ELR (cell line): ENCODE measurements at regions not wholly inside any gene's neighbourhood (a gene's known extent, or its start where the extent isn't known, plus 50 kb on each side); places are given as distances from the start of the nearest gene placed in this dataset.

Experiments
- DNase-seq: peaks from one replicate; pipeline ENCODE4 v3.0.0-alpha.2; 2015; ENCODE audit warnings: low read depth

DNA sequence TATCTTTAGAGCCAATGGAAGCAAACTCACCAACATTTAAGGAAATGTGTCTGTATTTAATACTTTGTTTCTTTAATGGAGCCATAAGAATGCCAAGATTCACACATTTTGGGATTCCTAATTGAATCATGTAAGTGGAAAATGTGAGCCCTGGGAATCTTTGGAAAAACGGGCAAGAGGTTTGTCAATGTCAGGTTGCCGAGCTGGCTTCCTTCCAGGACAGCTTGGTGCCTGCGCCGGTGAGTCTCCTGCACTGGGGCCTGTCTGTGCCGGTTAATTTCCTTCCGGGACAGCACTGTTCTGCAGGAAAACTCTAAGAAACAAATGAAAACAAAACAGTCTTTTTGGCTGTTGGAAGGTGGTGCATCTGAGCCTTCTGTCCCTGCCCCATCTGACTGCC lies 210.6 kb downstream of the HAPSTR1 start:
- DNase-seq, result no peak

DNA sequence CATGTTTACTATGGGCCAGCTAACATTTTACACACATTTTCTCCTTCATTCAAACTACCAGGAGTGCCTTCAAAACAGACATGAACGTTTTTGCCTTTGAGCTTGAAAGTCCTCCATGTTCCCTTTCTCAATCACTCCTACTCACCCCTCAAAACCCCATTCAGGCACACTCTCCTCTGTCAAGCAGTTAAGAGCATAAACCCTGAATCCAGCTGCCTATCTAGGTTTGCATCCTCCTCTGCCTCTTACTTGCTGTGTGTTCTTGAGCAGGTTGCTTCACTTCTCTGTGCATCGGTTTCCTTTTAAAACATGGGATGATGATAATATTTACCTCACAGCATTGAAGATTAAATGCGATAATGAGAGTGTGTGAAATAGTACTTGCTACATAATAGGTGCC lies 215.3 kb downstream of the HAPSTR1 start:
- no peak for DNase-seq

- DNase-seq, result no peak
Observed at GRCh38 chr16:9307446-9307845, 216.0 kb downstream of the HAPSTR1 start.

- no peak for DNase-seq
Observed at GRCh38 chr16:9308356-9308801, 216.9 kb downstream of the HAPSTR1 start.

DNA sequence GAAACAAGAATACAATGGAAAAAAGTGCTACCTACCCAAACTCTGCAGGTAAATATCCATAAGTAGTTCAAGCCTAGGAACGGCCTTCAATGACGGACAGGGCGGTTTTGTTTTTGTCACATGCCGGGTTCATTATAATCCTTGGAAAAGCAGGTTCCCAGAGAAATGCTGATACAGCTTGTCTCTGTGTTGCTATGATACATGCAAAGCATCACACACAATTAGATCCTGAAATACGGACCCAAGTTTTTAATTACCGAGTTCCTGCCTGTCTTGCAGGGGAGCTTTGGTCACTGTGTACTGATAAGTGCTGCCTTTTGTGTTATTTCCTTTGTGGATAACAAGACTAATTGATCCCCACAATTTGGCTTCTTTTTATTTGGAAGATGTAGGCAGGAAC lies 217.4 kb downstream of the HAPSTR1 start:
- no peak for DNase-seq

DNA sequence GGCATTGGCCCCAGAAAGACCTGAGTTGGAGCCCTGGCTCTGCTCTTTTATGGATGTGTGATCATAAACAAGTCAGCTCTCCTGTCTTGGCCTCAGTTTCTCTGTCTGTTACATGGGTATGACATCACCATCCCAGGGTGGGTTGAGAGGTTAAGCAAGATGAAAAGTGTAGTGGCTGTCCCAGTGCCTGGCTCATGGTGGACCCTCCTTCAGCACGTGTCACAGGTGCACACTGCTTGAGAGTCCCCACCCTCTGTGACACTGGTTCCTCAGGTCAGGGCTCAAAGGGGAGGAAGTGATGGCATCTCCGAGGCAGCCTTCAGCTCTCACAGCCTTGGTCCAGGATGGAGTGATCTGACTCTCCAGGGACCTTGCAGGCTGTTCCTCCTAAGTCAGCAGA lies 218.4 kb downstream of the HAPSTR1 start:
- DNase-seq, result no peak

DNA sequence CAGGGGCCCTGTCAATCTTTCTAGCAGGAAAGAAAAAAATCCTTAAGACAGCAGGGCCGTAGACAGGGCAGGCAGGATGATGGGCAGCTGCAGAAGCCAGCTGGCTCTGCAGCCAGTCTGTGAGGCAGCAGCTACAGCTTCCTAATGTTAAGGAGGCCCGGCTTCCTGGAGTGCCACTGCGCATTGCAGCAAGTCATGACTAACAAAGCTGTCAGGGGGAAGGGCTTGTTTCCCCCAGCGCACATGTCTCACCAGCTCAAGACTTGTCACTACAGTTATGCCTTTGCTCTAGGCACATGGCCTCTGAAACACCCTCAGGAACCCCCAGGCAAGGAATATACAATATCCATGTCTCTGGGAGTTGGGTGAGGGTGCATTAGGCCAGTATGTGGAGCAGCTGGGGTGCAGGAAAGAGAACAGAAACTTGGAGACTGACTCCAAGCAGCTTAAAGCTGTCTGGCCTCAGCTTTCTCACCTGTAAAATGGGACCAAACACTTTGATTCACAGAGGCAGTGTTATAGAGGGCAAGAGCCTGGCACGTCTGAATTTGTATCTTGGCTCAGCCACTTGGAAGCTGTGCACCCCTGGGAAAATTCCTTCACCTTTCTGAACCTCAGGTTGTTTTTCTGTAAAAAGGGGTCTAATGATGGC lies 220.0 kb downstream of the HAPSTR1 start:
- DNase-seq, result no peak

DNA sequence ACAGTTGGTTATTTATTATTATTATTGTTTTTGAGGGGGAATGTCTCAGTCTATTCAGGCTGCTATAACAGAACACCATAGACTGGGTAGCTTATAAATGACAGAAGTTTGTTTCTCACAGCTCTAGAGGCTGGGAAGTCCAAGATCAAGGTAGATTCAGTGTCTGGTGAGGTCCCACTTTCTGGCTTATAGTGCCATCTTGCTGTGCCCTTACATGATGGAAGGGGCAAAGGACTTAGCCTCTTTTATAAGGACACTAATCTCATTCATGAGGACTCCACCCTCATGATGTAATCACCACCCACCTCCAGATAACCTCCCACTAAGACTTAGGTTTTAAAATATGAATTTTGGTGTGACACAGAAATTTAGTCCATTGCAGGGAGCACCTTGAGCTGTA lies 224.6 kb downstream of the HAPSTR1 start:
- DNase-seq, result no peak

- DNase-seq, result no peak
Observed at GRCh38 chr16:9316615-9317014, 225.2 kb downstream of the HAPSTR1 start.

DNA sequence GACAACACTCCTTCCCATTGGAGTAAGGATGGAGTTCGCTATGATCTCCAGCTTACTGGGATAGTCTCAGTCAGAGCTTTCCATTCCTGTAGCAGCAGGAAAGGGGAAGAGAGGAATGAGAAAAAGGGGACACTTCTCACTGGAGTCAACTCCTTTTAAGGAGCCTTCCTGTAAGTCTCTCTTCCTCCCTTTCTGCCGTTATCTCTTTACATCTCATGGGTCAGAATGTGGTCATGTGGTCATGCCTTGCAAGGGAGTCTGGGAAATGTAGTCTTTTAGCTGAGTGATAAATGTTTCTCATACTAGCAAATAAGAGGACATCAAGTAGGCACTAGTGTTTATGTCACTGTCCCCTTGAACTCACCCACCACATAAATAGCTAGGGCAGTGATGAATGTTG lies 227.3 kb downstream of the HAPSTR1 start:
- no peak for DNase-seq

- DNase-seq, result no peak
Observed at GRCh38 chr16:9322769-9323168, 231.3 kb downstream of the HAPSTR1 start.

GRCh38 chr16:9323170-9323569 lies 231.7 kb downstream of the HAPSTR1 start:
- DNase-seq, result no peak

DNA sequence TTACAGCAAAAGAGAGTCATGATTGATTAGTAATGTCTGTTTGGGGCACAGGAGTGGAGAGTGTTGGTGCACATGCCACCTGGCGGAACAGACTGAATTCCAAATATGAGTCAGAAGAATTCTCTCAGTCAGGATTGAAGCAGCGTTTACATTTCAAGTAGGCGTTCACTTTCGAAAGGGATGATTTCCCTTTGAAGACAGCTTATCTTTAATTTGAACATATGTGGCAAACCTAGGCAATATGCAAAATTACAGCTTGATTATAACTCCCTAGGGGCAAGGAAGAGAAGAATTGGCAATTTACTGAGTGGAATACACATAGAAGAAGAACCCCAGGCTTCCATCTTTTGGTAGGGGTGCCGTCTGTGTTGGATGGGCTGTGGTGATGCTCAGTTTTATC lies 235.8 kb downstream of the HAPSTR1 start:
- DNase-seq, result no peak

DNA sequence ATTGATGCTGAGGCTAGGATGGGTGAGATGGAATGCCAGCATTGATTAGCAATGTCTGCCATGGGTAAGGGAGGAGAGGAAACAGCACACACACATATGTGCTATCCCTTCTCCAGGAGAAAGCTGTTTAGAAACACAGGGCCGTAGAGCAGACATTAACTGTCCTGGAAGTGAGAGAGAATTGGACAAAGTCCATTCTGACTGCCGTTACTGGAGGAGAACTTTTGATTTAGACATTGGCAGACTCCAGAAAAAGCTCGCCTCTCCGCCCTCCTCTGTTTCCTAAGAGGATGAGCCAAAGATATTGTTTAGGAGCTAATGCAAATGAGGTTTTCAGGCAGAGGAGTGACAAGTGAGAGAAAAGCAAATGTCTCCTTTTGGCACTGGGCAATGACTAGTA lies 237.0 kb downstream of the HAPSTR1 start:
- DNase-seq, result no peak

GRCh38 chr16:9330095-9330494 lies 238.7 kb downstream of the HAPSTR1 start:
- no peak for DNase-seq

- no peak for DNase-seq
Observed at GRCh38 chr16:9331503-9331902, 240.1 kb downstream of the HAPSTR1 start.

DNA sequence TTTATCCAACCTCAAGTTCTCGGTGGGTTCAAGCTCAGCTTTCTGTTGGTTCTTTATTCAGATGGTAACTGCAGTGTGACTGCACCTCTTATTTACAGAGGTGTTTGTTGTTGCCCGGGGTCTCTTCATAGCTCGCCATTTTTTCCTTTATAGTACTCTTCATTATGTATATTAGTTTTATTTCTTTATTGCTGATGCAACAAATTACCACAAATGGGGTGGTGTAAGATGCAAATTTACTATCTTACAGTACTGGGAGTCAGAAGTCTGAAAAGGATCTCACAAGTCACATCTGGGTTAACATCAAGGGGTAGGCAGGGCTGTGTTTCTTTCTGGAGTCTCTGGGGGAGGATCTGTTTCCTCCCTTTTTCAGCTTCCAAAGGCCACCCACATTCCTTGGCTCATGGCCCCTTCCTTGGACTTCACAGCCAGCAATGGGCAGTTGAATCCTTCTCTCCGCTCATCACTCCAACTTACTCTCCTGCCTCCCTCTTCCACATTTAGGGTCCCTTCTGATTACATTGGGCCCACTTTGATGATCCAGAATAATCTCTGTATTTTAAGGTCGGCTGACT lies 241.2 kb downstream of the HAPSTR1 start:
- DNase-seq, result no peak

DNA sequence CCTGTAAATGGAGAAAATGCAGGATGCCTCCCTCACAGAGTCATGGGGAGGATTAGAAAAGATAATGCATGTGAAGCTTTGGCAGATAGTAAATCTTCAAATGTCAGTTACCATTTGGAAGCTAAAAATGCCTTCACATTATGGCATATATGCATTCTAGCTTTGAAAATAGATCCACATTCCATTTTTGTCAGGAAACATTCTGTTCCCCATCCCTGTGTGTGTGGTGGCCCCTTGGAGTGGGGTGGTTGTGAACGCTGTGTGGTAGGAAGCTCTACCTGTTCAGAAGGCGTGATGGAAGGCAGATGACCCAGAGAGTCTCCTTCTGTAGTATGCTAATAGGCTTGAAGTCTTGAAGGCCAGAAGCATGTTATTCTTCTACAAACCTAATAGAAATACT lies 242.0 kb downstream of the HAPSTR1 start:
- DNase-seq, result no peak

DNA sequence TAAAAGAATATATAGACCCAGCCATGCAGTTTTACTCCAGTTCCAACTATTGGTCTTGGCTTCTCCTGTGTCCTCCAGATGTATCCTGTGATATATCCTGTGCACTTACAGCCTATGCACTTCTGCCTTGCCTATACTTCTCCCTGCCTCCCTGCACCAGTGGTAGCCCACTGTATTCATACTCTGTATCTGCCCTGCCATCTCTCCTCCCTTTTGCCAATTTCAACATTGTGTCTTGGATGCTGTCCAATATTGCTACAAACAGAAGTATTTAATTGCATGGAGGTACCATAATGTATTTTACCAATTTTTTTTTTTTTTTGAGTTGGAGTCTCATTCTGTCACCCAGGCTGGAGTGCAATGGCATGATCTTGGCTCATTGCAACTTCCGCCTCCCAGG lies 242.7 kb downstream of the HAPSTR1 start:
- DNase-seq, result no peak

DNA sequence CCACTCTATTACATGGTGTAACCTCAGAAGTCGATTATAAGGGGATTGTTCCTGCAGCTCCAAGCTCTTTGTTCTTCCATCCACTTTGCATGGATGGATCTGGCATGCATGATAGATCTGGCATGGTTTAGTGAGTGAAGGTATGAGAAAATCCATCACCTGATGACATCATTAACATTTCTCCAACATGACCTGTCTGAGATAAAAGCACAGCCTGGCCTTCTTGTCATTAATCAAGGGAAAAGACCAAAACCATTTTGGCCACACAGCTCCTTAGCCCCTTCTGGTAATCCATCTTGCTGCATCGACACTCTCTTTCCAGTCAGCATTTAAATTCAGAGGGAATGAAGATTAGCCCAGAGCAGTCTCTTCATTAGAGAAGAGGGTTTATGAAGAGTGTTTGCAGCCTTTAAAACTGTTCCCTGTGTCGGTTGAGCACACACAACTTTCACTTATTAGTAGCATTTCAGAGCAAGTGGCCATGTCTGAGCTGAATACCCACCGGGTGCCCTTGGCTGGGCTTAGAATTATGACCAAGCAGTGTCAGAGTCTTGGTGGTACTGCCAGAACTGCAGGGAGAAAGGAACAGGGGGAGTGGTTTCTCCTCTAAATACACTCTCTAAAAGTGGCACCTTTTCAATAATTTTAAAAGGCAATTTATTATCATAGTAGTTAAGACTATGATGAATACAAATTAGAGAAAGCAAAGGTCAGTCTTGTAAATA lies 246.0 kb downstream of the HAPSTR1 start:
- no peak for DNase-seq

GRCh38 chr16:9338068-9338467 lies 246.6 kb downstream of the HAPSTR1 start:
- DNase-seq, result no peak

GRCh38 chr16:9338510-9338909 lies 247.1 kb downstream of the HAPSTR1 start:
- no peak for DNase-seq

DNA sequence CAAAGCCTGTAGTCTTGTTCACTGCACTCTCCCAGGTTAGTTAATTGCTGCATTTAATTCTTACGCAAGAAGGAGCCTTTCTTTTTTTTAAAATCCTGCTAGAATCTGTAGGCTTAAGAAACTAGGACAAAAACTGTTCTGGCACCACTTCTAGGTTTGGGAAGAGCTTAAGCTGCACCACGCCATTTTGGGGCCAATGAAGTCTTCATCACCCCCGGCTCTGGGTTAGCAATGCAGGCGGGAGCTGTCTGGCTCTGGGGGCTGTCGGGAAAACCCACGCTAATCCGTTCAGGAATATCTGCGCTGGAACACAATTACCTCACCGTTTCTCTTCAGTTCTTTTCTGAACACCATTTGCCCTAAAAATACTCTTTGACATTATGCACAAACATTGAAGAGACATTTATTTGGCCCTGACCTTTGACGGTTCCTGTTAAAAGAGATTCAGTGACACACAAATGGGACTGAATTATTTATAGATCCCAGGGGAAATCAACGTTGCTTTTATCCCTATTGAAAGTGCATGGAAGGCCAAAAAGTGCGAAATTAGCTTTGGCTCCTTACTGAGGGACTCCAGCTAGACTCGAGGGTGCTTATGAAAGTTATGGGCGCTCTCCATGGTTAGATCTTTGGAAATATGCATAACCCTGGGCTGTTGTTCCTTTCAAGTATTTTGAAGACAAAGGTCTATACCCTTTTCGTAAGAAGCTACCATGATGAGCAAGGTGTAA lies 249.2 kb downstream of the HAPSTR1 start:
- DNase-seq, result no peak
